ENCODE measurements at regions not wholly inside any gene's neighbourhood (a gene's known extent, or its start where the extent isn't known, plus 50 kb on each side); places are given as distances from the start of the nearest gene placed in this dataset.

GRCh38 chr12:89105243-89105642, 247.1 kb downstream of the DUSP6 start:
- TF ChIP-seq, protein P1, sequence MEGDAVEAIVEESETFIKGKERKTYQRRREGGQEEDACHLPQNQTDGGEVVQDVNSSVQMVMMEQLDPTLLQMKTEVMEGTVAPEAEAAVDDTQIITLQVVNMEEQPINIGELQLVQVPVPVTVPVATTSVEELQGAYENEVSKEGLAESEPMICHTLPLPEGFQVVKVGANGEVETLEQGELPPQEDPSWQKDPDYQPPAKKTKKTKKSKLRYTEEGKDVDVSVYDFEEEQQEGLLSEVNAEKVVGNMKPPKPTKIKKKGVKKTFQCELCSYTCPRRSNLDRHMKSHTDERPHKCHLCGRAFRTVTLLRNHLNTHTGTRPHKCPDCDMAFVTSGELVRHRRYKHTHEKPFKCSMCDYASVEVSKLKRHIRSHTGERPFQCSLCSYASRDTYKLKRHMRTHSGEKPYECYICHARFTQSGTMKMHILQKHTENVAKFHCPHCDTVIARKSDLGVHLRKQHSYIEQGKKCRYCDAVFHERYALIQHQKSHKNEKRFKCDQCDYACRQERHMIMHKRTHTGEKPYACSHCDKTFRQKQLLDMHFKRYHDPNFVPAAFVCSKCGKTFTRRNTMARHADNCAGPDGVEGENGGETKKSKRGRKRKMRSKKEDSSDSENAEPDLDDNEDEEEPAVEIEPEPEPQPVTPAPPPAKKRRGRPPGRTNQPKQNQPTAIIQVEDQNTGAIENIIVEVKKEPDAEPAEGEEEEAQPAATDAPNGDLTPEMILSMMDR (IDR thresholded peaks at IDR 0.05), result no peak
- TF ChIP-seq POLR2A (IDR thresholded peaks at IDR 0.05), result no peak
- no peak for DNase-seq (ENCODE audit: low spot score in 2 of 2)
- 91% methylated on average over 1 of the region's 1 CpG for WGBS, 2 donors
- H3K4me3 ChIP-seq (ENCODE audit: low read depth, poor library complexity, severe bottlenecking), result no peak overlapping the region
- intact Hi-C loops (cut with DNase I; ENCODE audit: low total_unique reads), result no loop called here

DNA sequence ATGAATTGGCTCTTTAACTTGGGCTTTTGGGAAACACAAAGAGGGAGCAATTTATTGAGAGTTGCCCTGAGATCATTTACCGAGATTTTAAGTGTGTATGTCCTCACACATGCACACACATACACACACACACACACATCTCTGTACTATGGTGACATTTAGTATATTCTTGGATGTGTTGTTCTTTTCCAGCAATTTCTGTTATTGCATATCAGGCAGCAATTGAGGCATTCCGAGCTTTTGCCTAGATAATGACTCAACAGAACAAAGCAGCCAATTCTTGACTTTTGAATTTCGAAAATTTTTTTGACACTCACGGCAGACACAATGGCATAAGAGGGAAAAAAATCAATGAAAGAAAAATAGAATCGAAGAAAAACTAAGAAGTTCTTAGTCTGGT, 248.5 kb downstream of the DUSP6 start:
- WGBS, 2 donors, result 71 to 77% methylated on average over 5 of the region's 5 CpGs
- TF ChIP-seq, protein P1 (IDR thresholded peaks at IDR 0.05), result no peak
- H3K4me3 ChIP-seq (ENCODE audit: low read depth, poor library complexity, severe bottlenecking), result no peak overlapping the region
- intact Hi-C loops (cut with DNase I; ENCODE audit: low total_unique reads), result no loop called here
- DNase-seq (ENCODE audit: low spot score in 2 of 2), result no peak

GRCh38 chr12:89101440-89101839, 250.9 kb downstream of the DUSP6 start:
- 37 to 49% methylated on average over 4 of the region's 4 CpGs for WGBS, 2 donors
- H3K4me3 ChIP-seq (ENCODE audit: low read depth, poor library complexity, severe bottlenecking), result no peak overlapping the region
- TF ChIP-seq, protein P1 (IDR thresholded peaks at IDR 0.05), result no peak
- DNase-seq (ENCODE audit: low spot score in 2 of 2), result no peak
- intact Hi-C loops (cut with DNase I; ENCODE audit: low total_unique reads), result no loop called here

DNA sequence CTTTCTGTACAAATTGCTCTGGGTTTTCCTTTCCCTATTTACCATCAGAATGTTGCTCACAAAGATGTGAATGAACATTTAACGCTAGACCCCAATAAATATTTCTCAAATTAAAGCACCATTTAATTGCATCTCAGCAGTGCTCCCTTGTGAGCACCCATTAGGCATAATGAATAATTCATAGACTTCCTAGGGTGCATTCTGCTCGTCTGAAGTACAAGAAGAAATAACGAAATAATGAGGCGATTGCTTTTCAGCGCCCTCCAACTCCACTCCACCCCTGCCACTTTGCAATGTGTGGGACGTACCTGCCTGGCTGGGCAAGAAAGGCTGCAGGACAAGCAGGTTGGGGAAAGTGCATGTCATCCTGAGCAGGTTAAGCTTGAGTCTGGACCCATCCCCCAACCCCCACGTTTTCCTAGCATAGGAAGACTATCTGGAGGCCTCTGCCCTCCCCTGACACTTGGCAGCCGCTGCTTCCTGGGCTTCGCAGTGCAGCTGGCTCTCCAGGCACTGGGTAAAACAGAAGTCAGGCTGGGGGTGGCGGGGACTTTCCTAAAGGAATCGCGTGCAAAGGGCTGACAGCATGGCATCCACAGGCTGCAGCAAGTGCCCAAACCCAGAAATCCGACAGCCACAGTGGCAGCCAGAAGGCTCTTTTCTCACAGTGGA, 253.7 kb downstream of the DUSP6 start:
- WGBS, 2 donors, result 64 to 68% methylated on average over 13 of the region's 13 CpGs
- no peak for DNase-seq (ENCODE audit: low spot score in 2 of 2)
- TF ChIP-seq, protein P1 (IDR thresholded peaks at IDR 0.05), result no peak
- no peak for TF ChIP-seq POLR2A (IDR thresholded peaks at IDR 0.05)
- no peak overlapping the region for H3K4me3 ChIP-seq (ENCODE audit: low read depth, poor library complexity, severe bottlenecking)
- intact Hi-C loops (cut with DNase I; ENCODE audit: low total_unique reads), result no loop called here

DNA sequence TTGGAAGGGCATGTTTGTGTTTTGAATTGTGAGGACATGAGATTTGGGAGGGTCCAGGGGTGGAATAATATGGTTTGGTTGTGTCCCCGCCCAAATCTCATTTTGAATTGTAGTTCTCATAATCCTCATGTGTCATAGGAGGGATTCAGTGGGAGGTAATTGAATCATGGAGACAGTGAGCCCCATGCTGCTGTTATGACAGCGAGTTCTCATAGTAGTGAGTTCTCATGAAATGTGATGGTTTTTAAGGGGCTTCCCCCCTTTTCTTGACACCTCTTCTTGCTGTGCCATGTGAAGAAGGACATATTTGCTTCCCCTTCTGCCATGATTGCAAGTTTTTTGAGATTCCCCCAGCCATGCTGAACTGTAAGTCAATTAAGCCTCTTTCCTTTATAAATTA, 260.0 kb downstream of the DUSP6 start:
- DNase-seq (ENCODE audit: low spot score in 2 of 2), result no peak
- intact Hi-C loops (cut with DNase I; ENCODE audit: low total_unique reads), result no loop called here
- TF ChIP-seq, protein P1 (IDR thresholded peaks at IDR 0.05), result no peak
- TF ChIP-seq POLR2A (IDR thresholded peaks at IDR 0.05), result no peak
- H3K4me3 ChIP-seq (ENCODE audit: low read depth, poor library complexity, severe bottlenecking), result no peak overlapping the region
- 97 to 98% methylated on average over 2 of the region's 2 CpGs for WGBS, 2 donors

DNA sequence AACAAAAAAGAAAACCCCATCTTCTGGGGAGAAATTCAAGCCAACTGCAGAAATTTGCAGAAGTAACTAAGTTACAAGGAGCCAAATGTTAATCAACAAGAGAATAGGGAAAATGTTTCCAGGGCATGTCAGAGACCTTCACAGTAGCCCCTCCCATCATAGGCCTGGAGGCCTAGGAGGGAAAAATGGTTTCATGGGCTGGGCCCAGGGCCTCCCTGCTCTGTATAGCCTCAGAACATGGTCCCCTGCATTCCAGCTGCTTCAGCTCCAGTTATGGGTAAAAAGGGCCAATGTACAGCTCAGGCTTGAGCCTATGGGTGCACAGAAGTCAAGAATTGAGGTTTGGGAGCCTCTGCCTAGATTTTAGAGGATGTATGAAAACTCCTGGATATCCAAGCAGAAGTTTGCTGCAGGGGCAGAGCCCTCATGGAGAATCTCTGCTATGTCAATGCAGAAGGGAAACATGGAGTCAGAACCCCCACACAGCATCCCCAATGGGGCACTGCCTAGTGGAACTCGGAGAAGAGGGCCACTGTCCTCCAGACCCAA, 260.9 kb downstream of the DUSP6 start:
- no peak for DNase-seq (ENCODE audit: low spot score in 2 of 2)
- H3K4me3 ChIP-seq (ENCODE audit: low read depth, poor library complexity, severe bottlenecking), result no peak overlapping the region
- TF ChIP-seq, protein P1 (IDR thresholded peaks at IDR 0.05), result no peak
- no peak for TF ChIP-seq POLR2A (IDR thresholded peaks at IDR 0.05)
- 100% methylated on average over 1 of the region's 1 CpG for WGBS, 2 donors
- intact Hi-C loops (cut with DNase I; ENCODE audit: low total_unique reads), result no loop called here

Data from lower leg skin (tissue), 4 donors.